DOHH2 (cell line): ENCODE measurements at regions not wholly inside any gene's neighbourhood (a gene's known extent, or its start where the extent isn't known, plus 50 kb on each side); places are given as distances from the start of the nearest gene placed in this dataset.

Experiments used
- EZH2phosphoT487 ChIP-seq: fragments of 200-600 bp; sonication (generic); IDR thresholded peaks from 2 replicates; pipeline ENCODE4 v1.6.1; 2017; ENCODE audit warnings: borderline replicate concordance, mild to moderate bottlenecking, antibody characterized with exemption, low read length, moderate library complexity, mixed read lengths
- TF ChIP-seq, protein P1 (sequence below): fragments of 200-600 bp; sonication (generic); IDR thresholded peaks from one replicate; pipeline ENCODE4 v1.5.1; 2014; ENCODE audit warnings: antibody characterized with exemption, mild to moderate bottlenecking, low read depth, low read length; ENCODE audit not compliant: poor library complexity, severe bottlenecking

DNA sequence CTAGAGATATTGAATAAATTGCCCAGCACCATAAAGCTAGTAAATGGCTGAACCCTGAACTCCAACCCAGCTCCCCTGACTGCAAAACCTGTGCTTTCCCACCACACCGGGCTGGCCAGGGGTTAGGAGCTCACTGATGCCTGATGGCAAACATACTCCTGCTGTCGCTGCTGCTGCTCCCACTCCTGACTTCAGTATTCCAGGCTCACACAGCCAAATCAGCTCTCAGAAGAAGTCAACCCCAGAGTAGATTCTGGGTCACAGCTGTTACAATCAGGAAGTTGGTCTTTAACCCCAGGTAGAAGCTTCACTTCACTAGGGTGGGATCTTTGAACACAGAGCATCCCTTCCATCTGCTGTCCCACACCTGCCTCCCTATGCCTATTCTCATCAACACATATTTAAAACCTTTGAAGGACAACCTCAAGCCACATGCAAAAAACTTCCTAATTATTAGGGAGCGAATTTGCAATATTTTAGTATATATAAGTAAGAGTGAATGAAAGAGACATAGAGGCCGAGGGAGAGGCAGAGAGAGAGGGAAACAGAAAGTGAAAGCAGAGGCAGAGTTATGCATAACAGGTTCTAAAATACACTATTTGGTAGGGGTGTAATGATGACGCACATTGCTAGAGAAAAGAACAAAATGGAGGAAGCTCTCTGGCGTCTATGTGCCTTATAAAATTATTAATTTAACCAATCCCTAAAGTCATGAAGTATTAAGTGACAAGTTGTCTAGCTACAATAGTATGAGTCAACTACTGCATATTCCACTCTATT, 99.4 kb upstream of the SERP2 start:
- TF ChIP-seq, protein P1, sequence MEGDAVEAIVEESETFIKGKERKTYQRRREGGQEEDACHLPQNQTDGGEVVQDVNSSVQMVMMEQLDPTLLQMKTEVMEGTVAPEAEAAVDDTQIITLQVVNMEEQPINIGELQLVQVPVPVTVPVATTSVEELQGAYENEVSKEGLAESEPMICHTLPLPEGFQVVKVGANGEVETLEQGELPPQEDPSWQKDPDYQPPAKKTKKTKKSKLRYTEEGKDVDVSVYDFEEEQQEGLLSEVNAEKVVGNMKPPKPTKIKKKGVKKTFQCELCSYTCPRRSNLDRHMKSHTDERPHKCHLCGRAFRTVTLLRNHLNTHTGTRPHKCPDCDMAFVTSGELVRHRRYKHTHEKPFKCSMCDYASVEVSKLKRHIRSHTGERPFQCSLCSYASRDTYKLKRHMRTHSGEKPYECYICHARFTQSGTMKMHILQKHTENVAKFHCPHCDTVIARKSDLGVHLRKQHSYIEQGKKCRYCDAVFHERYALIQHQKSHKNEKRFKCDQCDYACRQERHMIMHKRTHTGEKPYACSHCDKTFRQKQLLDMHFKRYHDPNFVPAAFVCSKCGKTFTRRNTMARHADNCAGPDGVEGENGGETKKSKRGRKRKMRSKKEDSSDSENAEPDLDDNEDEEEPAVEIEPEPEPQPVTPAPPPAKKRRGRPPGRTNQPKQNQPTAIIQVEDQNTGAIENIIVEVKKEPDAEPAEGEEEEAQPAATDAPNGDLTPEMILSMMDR, result no peak
- no peak for TF ChIP-seq EZH2phosphoT487
